ENCODE measurements at regions not wholly inside any gene's neighbourhood (a gene's known extent, or its start where the extent isn't known, plus 50 kb on each side); places are given as distances from the start of the nearest gene placed in this dataset.
"Not testable (repeated sequence)": the region's sequence is repeated elsewhere in the genome, so short reads cannot be mapped to it uniquely, and the experiment has no call there.

DNA sequence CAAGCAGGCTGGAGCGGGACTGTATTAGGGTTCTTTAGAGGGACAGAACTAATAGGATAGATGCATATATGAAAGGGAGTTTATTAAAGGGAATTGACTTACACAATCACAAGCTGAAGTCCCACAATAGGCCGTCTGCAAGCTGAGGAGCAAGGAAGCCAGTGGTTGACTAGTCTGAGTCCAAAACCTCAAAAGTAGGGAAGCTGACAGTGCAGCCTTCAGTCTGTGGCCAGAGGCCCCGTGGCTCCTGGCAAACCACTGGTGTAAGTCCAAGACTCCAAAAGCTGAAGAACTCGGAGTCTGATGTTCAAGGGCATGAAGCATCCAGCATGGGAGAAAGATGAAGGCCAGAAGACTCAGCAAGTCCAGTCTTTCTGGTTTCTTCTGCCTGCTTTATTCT, 281.8 kb downstream of the QKI start:
- not testable (repeated sequence) for DNase-seq (ENCODE audit: low spot score)

GRCh38 chr6:163695414-163695864, 280.9 kb downstream of the QKI start:
- DNase-seq (ENCODE audit: low spot score), result no peak

DNA sequence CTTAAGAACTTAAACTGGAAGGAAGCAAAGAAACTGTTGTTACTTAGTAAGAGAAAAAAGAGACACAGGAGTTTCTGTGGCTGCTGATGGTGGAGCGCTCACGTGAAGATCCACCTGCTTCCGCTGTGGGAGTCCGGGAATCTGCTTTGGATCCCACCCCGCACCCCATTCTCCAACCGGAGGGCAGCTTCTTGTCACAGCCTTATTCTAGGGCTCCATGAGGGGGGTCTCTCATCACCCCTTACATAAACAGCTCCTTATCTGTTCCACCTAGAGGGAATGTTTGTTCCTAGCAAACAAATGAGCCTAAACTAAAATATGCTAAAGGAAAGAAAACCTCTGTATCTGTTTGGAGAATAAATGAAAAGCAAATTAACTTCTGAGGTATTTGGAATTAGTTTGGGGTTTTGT, 280.5 kb downstream of the QKI start:
- DNase-seq (ENCODE audit: low spot score), result no peak

GRCh38 chr6:163694072-163694471, 279.6 kb downstream of the QKI start:
- no peak for DNase-seq (ENCODE audit: low spot score)

DNA sequence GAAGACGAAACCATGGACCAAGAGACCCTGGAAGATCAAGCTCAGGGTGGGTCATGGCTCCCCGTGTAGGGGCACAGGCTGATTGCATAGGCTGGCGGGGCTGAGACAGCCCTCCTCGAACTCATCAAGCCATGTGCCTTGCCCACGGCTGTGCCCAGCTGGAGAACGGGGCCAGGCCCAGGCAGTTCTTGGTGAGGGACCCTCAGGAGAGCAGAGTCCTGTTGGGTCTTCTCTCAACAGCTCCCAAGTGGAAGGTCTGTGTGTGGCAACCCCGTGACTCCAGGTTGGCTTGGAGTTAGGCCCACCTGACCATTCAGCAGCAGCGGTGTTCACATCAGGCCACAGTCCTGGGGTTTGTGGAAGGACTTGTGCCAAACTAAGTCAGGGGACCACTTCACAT, 276.5 kb downstream of the QKI start:
- DNase-seq (ENCODE audit: low spot score), result no peak

GRCh38 chr6:163688739-163689362, 274.3 kb downstream of the QKI start:
- no peak for DNase-seq (ENCODE audit: low spot score)

- DNase-seq (ENCODE audit: low spot score), result no peak
Measured at GRCh38 chr6:163687075-163687474, 272.6 kb downstream of the QKI start.

DNA sequence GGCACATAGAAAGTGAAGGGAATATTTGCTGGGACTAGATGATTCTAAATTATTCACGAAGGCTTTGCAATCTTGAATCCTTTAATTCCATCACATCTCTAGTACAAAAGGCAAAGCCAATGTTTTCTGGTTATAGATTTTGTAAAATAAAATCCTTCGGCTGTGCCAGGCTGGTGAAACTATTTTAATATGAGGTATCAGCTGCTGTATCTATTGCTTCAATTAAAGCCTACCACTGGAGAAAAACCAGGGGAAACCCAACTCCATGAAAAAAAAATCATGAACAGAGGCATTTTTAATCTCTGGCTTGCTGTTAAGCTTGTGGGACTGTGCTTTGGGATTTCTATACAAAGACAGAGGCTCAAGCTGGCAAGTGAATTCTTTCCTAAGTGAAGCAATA, 271.8 kb downstream of the QKI start:
- no peak for DNase-seq (ENCODE audit: low spot score)

DNA sequence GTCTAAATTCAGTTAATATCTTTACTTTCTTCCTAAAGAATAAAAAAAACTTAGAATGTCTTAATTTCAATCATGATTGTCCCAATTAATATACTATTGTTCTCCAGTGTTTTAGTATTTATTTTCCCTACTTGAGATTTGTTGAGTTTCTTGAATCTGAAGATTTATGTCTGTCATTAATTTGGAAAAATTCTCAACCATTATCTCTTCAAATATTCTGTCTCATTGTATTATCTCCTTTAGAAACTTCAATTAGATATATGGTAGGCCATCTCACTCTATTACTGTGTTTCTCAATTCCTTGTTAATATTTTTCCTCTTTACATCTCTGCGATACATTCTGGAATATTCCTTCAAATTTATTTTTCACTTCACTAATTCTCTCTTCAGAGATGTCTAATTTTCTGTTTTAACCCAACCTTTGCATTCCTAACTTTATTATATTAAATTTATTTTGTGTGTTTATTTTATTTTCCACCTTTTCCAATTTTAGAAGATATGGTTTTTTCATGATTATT, 268.6 kb downstream of the QKI start:
- no peak for DNase-seq (ENCODE audit: low spot score)

DNA sequence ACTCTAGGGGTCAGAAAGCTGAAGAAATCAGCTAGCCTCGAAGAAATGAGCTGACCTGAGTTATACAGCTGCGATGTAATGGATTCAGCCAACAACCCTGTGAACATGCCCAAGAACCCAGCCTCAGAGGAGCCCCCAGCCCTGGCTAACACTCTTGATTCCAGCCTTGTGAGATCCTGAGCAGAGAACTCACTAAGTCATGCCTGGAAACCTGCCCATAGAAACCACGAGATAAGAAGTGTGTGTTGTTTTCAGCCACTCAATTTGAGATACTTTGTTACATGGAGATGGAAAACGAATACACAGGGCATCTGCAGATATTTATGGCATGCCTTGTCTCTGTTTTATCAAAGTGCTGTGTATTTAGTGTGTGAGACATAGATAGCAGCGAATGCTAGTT, 265.2 kb downstream of the QKI start:
- no peak for DNase-seq (ENCODE audit: low spot score)

DNA sequence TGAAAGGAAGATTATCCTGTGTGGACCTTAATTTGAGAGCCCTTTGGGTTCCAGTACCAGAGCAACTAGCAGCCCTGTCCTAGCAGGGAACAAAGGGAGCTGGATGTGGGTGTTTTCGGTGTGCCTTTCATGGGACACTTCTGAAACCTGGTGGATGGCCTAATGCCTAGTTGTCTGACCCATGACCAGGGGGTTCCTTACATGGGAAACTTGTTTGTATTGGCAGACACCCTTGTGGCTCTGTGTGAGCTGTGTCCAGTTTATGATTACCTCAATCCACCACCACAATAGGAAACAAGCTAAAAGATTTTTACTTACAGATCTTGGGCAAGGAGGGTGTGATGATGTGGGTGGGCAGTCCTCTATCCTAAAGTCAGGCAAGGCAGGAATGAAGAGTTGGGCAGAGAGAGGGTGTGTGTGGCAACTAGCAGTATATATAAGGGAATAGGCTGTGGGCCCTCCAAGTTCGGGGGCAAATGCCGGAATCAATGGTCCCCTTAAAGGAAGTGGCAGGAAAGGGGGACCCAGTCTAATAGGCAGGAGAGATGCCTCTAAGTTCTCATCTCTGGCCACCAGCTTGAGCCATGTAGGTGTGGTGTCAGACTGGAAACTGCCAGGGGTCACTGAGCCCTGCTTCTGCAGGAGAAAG, 264.6 kb downstream of the QKI start:
- DNase-seq (ENCODE audit: low spot score), result no peak

GRCh38 chr6:163675611-163676010, 261.1 kb downstream of the QKI start:
- no peak for DNase-seq (ENCODE audit: low spot score)

GRCh38 chr6:163672710-163673109, 258.2 kb downstream of the QKI start:
- DNase-seq (ENCODE audit: low spot score), result no peak

- no peak for DNase-seq (ENCODE audit: low spot score)
Measured at GRCh38 chr6:163671791-163672190, 257.3 kb downstream of the QKI start.

GRCh38 chr6:163671355-163671754, 256.8 kb downstream of the QKI start:
- no peak for DNase-seq (ENCODE audit: low spot score)

DNA sequence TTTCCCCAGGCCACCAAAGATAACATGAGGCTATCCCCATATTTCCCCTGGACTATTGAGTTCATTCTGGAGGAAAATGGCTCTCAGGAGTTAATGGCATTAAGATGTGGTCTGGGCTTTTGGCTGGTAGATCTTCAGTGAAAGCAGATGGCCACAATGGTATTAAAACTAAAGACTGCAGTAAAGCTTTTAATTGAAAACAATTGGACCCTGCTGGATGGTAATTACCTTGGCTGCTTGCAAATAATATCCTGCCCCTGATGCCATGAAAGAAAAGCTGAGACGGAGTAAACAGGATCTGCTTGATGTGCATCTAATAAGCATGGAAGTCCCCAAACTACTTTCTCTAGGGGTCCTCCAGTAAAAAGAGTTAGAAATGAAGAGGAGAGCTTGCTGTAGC, 255.8 kb downstream of the QKI start:
- DNase-seq (ENCODE audit: low spot score), result no peak

DNA sequence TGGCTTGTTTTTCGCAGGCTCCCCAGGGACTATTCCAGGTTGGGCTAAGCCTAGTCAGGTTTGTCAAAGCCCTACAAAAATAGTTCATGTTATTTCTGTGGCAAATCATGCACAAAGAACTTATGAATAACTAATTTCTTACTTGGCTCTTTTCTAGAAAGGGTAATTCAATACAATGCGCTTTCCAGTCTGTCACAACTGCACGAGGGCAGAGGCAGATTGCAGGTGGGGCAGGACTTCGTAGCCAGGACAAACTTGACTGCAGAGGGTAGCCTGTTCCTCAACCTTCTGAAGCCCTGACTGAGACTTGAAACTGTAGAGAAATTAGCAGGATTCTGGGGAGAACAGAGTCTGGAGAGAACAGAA, 253.5 kb downstream of the QKI start:
- no peak for DNase-seq (ENCODE audit: low spot score)

DNA sequence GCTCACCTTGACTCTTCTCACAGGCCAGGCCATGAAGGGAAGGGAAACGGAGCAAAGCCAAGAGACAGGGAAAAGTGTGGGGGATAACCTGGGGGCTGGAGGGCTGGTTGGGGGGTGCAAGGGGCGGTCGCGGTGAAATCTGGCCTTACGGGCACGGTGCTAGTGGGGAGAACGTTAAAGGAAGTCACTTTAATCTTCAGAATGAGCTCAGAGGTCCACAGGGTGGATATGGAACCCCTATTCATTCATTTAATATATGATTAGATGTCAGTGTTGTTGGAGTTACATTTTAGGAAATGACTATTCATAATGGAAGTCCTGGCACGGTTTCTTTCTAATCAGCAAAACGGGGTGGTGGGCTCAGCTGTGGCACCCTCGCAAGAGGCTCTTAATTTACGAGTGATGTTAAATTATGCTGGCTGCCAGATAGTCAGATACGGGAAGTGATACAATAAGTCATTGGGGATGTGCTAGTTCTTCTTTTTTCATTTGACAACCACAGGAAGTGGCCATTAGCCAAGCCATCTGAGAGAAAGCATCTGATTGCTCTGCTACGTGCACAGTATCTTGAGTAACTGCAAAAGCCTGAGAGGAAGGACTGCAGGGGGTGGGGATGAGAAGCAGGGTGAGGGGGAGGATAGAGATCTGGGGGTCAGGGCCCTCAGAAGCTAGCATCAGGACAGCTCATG, 253.0 kb downstream of the QKI start:
- no peak for DNase-seq (ENCODE audit: low spot score)

- no peak for DNase-seq (ENCODE audit: low spot score)
Measured at GRCh38 chr6:163665464-163665863, 250.9 kb downstream of the QKI start.

- no peak for DNase-seq (ENCODE audit: low spot score)
Measured at GRCh38 chr6:163663575-163663974, 249.1 kb downstream of the QKI start.

GRCh38 chr6:163662604-163663225, 248.2 kb downstream of the QKI start:
- no peak for DNase-seq (ENCODE audit: low spot score)

GRCh38 chr6:163661272-163661671, 246.8 kb downstream of the QKI start:
- DNase-seq (ENCODE audit: low spot score), result no peak

GRCh38 chr6:163659803-163660202, 245.3 kb downstream of the QKI start:
- no peak for DNase-seq (ENCODE audit: low spot score)
